Gastroesophageal sphincter (tissue), 3 donors: ENCODE measurements at regions not wholly inside any gene's neighbourhood (a gene's known extent, or its start where the extent isn't known, plus 50 kb on each side); places are given as distances from the start of the nearest gene placed in this dataset.

Source experiments
- CTCF ChIP-seq, 4 experiments: fragments of 200-600 bp in 2 of 4; fragments of 450-650 bp in 2 of 4; sonication (generic) in 1 of 4; IDR thresholded peaks; one replicate each; pipeline ENCODE4 v1.5.1; 2017 to 2019; ENCODE audit warnings: antibody characterized with exemption in 4 of 4, mild to moderate bottlenecking in 2 of 4, moderate library complexity in 2 of 4
- EP300 ChIP-seq: sonication (generic); formaldehyde crosslinking; IDR thresholded peaks from one replicate; pipeline ENCODE4 v1.6.1; 2017; ENCODE audit warnings: antibody characterized with exemption, mild to moderate bottlenecking
- POLR2A ChIP-seq, 2 donors: fragments of 450-650 bp; IDR thresholded peaks; one replicate each; pipeline ENCODE4 v1.6.1; 2017; ENCODE audit warnings: antibody characterized with exemption in 2 of 2, mild to moderate bottlenecking in 2 of 2, moderate library complexity in 1 of 2
- POLR2AphosphoS5 ChIP-seq: sonication (generic); formaldehyde crosslinking; IDR thresholded peaks from one replicate; pipeline ENCODE4 v1.6.1; 2017; ENCODE audit warnings: antibody characterized with exemption

GRCh38 chr12:82210882-82211281 lies 147.3 kb downstream of the CCDC59 start:
- TF ChIP-seq CTCF (IDR thresholded peaks at IDR 0.05) (no peak), POLR2AphosphoS5 (no peak), EP300 (no peak), POLR2A (IDR thresholded peaks at IDR 0.05) (no peak)
